GM18511 (cell line): ENCODE measurements at regions not wholly inside any gene's neighbourhood (a gene's known extent, or its start where the extent isn't known, plus 50 kb on each side); places are given as distances from the start of the nearest gene placed in this dataset.
"Not testable (repeated sequence)": the region's sequence is repeated elsewhere in the genome, so short reads cannot be mapped to it uniquely, and the experiment has no call there.

Source experiments
- ATAC-seq: cut with Tn5 transposase; IDR thresholded peaks from one replicate; pipeline ENCODE4 v1.9.1; 2021; ENCODE audit warnings: mild to moderate bottlenecking, moderate library complexity; ENCODE audit not compliant: unreplicated experiment

DNA sequence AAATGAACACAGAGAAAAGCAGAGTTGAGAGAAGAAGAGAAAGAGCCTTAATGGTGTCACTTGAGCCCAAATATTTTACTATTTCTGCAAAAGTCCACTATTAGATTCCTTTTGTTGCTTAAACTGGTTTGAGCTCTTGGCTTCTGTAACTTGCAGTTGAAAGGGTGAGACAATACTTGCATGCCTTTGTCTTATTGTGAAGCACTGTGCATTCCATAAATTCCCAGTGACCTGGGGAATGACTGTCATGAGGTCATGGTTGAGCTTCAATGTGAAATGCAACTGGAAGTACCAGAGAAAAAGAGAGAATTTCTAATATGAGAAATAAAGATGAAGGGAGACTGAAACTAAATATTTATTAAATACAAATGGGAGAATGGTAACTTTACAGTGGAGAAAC is 310.9 kb downstream of the TDRD3 start:
- no peak for ATAC-seq

DNA sequence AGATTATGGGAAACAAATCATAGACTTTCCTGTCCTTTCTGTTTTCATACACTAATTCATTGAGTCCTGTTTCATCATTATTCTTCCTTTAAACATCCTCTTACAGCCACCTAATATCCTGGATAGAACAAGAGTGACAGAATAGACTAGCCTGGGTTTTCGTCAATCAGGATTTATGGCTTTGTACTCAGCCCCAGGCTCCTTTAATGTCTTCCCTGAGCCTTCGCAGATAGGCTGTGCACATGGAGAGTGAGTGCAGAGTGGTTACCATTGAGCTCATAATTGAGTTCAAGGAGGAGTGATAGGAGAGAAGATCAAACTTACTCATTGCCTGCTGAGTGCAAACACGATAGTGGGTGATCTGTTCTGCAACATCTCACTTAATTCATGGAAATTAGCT is 304.9 kb downstream of the TDRD3 start:
- no peak for ATAC-seq

DNA sequence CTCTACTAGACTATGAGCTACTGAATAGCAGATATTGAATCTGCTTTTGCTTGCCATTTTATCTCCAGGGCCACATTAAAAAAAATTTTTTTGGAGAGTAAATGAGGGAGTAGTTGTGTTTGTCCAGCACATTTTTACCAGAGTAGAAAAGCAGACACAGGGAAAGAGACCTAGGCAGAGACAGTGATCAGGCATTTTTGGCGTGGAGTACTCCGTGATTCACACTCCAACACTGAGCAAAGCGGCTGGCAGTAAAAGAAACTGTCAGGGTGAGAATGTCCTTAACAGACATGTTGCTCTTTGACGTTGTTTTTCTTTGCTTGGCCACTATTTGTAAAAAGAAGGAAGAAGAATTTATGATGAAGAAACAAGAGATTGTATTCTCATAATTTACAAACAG is 304.0 kb downstream of the TDRD3 start:
- no peak for ATAC-seq

DNA sequence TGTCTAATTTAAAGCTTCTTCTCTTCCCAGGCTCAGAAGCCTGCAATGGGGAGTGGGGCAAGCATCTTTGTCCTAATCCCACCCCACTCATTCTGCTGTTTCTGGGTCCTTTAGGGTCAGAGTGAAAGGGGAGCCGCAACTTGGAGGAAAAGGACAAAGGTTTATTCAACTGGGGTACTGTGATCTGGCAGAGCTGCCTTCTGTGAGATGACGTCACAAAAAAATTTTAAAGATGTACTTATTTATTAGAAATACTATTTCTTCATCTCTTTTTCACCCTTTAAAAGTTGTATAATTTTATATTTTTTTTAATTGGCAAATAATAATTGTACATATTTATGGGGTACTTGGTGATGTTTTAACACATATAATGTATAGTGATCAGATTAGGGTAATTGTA is 302.6 kb downstream of the TDRD3 start:
- no peak for ATAC-seq

DNA sequence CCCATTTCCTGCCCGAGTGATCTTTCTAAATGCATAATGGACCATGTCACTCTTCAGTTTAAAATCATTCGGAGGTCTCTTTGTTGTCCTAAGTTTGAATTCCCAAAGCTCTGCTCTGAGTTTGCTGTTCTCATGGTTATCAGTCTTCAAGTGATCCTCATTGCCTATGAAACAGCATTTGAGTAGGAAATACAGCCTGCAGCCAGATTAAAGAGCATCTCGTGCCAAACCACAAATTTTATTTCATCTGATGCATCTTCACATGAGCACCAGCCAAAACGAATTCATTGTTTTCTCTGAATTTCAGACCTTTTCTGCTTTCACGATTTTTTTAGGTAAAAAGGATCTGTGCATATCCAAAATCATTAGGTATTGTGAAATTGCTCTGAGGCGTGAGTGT is 299.6 kb downstream of the TDRD3 start:
- ATAC-seq = no peak

DNA sequence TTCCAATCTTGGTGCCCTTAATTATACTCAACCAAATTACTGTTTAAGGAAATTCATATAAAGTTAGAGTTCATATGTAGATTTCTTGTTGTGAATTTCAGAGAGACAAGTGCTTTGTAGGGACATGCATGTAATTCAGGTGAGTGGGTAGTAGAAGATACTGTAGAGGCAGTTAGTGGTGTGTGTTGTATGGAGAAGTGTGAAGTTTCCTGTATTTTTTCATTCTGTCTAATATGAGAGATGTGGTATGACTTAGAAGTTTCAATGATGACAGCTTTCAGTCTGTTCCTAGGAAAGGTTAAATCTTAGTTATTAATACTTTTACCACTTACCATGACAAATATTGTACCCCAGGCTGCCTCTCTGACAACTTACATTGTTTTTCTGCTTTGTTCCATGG is 294.2 kb downstream of the TDRD3 start:
- no peak for ATAC-seq

DNA sequence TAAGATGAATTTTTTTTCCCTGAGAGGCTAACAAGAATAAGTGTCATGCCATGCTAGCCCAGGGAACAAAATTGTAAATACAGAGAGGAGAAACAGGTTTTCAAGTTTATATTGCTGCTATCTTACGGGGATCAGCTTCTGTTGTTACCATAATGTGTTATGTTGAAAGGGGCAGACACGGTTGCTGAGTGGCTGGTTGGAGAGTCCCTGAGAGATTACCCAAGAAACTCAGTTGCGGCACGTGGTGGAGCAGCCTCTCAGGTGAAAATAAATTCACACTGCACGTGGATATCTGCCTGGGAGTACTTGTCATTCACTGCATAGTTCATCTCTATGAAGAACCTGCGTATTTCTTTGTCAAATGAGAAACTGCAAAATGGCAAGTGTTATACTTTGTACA is 293.6 kb downstream of the TDRD3 start:
- ATAC-seq = no peak

DNA sequence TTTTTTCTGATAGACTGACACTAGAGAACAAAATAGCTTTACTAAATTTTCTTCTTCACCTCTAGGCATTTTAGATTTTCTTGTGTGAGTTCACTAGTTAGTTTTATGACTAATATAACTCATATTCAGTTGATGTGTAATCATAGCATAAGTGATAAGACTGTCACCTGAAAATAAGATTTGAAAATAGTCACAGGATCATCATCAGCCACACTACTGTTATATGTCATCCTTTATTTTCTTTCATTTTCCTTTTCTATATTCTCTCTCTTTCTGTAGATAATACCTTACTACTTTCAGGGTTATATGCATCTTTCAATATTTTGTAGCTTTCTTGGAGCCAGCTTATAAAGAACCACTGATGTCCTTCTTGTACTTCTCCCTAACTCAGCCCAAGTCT is 292.6 kb downstream of the TDRD3 start:
- peak; percentile 67 for ATAC-seq

DNA sequence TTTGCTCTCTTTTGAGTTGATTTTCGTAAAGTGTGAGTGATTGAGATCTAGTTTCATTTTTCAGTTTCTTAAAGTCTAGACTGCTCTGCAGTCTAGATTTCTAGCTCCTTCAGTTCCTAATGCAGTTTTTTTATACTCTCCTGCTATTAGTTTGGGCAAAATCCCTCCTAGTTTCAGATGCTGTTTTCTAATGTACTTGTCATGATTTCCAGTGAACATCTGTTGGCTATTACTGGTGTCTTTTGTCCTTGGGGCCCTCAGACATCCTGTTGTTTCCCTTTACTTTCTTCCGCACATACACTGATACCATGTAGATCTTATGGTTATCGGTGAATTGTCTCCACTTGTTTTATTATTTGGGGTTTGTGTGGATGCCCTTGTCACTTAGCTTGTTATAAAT is 292.1 kb downstream of the TDRD3 start:
- ATAC-seq = no peak

DNA sequence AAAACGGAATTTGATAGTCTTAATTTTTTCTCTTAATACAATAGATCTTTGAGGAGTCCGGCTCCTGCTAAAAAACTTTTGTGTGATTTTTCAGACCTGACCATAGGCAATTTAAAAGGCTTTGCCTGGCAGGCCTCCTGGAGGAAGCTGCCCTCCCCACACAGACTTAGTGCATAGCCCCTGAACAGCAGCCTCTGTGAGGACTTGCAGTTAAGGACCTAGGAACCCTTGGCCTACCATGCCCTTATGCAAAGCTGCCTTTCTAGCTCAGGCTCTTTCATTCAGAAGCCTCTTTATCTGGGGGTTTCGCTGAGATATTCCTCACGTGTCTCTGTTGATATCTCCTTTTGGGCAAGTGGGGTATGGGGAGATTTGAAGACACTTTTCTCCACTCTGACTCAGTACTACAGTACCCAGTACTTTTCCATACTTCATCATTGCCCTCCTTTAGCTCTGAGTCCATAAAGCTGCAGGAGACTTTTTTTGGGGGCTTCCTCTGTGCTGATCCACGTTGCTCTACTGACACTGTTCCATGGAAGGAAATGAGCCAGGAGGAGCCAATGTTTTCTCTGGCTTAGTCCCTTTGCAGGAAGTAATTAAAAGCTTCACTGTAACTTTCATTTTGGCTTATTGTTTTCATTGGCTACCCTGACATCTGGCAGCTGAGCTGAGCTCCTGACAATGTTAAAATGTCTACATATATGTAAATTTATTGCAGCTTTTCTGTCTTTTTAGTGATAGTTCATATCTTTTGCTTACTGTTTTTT is 283.1 kb downstream of the TDRD3 start:
- no peak for ATAC-seq

DNA sequence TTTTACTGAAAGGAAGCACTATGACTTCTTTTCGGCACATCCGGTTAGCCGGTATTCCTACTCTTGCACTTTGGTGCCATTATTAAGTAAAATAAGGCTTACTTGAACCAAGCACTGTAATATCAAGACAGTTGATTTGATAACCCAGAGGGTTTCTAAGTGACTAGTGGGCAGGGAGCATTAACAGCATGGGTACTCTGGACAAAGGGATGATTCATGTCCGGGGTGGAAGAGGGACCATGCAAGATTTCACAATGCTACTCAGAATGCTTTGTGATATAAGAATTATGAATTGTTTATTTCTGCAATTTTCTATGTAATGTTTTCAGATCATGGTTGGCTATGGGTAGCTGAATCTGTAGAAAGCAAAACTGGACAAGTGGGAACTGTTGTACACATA is 282.1 kb downstream of the TDRD3 start:
- ATAC-seq = no peak

DNA sequence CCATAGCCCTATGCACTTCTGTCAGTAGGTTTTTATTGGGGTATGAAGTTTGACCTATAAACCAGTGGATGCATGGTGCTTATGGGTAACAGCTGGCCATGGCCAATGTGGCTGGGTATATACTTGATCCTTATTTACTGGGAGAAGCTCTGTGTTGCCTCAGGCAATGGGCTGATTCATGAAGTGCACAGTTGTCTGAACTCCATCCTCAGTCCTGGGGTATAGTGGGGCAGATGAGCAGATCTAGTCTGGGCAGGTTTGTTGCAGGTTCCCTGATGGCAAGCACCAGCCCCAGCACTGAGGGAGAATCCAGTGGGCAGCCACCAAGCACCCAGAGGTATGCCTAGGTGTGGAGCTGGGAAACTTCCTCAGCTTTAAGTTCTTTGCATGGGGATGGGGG is 274.4 kb downstream of the TDRD3 start:
- no peak for ATAC-seq

DNA sequence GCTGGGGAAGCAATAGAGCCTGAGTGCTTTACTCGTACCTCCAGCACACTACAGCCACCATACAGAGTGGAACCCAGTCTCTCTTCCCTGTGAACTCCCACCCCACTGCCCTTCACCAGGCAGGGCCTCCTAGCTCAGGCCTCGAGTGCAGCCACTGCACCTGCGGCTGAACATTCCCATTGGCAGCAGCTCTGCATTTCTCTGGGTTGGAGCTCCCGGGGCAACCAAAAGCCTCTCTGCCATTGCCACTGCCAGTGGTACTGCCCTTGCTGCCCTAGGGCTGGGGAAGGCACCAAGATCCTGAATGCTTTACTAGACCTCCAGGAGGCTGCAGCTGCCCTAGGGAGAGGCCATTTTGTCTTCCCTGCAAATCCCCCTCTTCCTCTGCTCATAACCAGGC is 266.8 kb downstream of the TDRD3 start:
- ATAC-seq = no peak

DNA sequence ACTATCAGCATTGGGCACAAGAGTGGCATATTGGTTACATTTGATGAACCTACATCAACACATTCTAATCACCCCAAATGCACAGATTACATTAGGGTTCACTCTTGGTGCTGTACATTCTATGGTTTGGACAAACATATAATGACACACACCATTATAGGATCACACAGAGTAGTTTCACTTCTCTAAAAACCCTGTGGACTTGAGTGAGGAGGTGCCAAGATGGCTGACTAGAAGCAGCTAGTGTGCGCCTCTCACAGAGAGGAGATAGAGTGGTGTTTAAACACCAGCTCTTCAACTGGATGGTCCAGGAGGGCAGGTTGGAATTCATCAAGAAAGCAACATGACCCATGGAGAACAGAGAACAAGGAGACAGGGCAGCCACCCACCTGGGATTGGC is 265.6 kb downstream of the TDRD3 start:
- peak; percentile 88 for ATAC-seq

DNA sequence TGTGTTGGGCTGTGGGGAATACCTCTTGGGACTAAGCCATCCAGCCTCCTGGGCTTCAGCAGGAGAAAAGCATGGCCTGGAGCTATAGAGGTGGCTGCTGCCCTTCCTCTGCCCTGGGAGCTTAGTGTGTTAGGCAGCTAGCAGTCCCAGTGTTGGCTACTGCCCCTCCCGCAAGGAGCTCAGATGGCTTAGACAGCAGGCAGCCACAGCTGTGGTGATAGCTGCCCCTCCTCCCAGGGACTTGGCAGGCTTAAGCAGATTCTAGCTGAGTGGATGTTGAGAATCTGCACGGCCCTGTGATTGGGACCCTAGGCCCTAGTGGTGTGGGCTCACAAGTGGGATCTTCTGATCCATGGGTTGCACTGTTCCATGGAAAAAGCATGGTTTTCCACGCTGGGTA is 264.5 kb downstream of the TDRD3 start:
- no peak for ATAC-seq

DNA sequence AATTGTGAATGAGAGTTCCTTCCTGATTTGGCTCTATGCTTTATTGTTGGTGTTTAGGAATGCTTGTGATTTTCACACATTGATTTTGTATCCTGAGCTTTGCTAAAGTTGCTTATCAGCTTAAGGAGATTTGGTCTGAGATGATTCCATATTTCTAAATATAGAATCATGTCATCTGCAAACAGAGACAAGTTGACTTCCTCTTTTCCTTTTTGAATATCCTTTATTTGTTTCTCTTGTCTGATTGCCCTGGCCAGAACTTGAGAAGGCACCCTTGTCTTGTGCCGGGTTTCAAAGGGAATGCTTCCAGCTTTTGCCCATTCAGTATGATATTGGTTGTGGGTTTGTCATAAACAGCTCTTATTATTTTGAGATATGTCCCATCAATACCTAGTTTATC is 260.6 kb downstream of the TDRD3 start:
- ATAC-seq = not testable (repeated sequence)

DNA sequence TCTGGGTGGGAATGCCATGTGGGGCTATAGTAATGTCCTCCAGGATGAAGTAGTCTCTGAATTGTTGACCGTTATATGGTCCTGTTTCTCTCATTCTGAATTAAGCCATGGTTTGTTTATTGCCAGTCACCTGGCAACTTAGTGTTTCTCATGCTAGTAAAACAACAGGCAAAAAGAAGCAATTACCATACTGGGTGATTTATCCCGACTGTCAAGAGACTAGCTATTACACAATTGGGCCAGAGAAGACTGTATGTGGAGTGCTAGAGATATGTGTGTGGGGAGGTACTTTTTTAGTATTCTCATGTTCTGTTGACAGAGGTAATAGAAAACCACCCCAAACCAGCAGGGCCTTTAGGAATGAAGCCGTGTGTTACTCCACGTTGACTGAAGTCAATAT is 258.2 kb downstream of the TDRD3 start:
- no peak for ATAC-seq

DNA sequence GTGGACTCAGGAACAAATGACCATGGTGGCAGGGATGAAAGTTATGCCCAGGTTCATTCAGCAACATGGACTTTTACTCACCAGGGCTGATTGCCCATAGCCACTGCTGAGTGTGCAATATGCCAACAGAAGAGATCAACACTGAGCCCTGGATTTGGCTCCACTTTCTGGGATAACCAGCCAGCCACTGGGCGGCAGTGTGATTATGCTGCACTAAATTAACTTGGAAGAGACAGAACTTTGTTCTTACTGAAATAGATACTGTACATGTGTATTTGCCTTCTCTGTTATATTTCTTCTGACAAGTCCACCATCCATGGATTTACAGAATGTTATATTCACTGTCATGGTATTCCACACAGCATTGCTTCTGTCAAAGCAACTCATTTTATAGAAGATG is 257.4 kb downstream of the TDRD3 start:
- no peak for ATAC-seq

DNA sequence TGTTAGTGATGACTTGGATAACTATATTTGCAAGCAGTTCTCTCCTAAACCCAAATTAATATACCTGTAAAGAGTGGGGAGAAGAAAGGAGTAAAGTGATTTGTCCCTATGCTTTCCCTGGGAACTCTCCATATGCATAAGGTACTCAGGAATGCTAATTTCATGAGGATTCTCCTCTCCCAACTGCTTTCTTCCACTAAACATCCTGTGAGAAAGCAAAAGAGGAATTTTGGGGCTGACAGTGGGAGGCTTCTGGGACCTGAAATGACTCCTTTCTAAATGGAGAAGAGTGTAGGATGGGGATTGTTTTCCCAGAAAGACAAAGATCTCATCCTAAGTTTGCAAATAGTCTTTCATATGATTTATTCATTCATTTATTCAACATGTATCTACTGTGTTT is 250.5 kb downstream of the TDRD3 start:
- no peak for ATAC-seq

DNA sequence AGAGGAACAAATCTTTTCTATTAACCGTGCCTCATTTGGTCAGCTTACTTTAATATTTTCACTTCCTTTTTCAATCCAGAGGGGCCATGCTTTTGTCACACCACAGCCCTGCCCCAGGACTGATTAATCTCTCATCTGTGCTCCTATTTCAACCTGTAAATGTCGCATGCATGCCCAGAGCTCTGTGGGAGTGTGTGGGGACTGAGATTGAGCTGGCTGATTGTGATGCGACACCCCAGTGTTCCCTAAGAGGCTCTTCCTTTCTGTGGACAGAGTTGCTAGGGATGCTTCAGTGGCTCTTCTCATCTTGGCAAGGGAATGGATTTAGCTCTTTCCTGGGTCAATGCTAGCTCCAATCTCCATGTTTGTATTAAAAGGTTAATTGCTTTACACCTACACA is 249.6 kb downstream of the TDRD3 start:
- ATAC-seq = no peak

DNA sequence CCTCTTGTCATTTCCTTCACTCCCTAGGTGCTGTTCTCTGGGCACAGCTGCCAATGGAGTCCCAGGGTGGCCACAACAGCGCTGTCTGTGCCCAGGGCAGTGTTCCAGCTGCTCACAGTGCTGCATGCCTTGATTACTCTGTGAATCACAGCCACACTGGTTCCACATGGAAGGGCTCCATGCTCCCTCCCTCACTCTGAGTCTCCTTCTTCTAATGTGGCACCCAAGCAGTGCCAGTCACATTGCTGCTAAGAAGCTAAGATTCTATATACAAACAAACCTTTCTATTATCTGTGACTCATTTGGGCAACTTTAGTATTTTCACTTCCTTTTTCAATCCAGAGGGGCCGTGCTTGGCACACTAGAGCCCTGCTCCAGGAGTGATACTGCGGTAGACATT is 248.7 kb downstream of the TDRD3 start:
- peak; percentile 59 for ATAC-seq

DNA sequence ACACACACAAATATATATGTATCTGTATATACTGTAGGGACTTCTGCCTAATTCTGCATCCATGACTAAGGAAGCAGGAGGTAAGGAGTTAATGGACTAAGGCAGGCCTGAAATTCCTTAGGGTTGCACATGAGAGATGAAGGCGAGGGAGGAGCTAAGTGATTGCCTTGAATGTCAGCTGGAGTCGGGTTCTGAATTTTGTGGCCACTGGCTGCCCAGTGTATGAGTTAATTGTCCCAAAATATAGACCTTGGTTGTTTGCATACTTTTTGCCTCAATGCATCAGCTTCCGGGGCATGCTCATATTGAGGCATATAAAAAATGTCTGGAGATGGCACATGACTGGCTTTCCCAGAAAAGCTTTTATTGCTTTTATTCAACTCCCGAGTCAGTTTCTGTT is 245.5 kb downstream of the TDRD3 start:
- no peak for ATAC-seq

DNA sequence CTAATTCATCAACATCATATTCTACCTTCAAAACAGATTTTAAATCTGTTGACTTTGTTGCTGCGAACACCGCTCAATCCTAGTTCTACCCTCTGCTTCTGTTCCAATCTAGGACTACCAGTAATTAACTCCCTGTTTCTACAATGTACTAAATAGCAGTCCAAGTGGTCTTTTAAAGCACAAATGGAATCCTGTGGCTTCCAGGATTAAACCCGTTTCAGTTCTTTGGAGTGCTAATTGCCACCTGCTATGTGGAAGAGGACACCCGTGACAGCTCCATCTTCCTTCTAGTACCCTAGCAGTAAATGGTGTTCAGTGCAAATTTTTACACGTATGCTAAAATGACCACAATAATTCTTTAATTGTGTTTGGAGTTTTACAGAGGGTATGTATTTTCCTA is 232.1 kb downstream of the TDRD3 start:
- ATAC-seq = no peak
